CD14-positive monocyte (primary cell): ENCODE measurements at regions not wholly inside any gene's neighbourhood (a gene's known extent, or its start where the extent isn't known, plus 50 kb on each side); places are given as distances from the start of the nearest gene placed in this dataset.

Source experiments
- DNase-seq, 3 donors: peaks; one replicate each; pipeline ENCODE4 v3.0.0-alpha.2; 2011 to 2022
- H2AFZ ChIP-seq: 2 replicates; pipeline ENCODE4 v1.6.0; 2012; ENCODE audit warnings: mild to moderate bottlenecking, low read depth, low read length, inconsistent platforms; ENCODE audit not compliant: insufficient read depth, poor library complexity, severe bottlenecking
- H3K27ac ChIP-seq, 2 donors: 1 replicate in 1 of 2; 2 replicates in 1 of 2; pipeline ENCODE4 v1.5.1; 2012 to 2013; ENCODE audit warnings: low read length in 2 of 2, control low read depth in 1 of 2, inconsistent platforms in 1 of 2, low read depth in 1 of 2, mild to moderate bottlenecking in 1 of 2
- H3K27me3 ChIP-seq, 2 donors: one replicate each; pipeline versions ENCODE4 v1.6.0 to v1.6.1; 2011 to 2013; ENCODE audit warnings: low read length in 2 of 2; ENCODE audit not compliant: control insufficient read depth in 2 of 2, insufficient read depth in 2 of 2
- H3K36me3 ChIP-seq, 2 donors: replicated peaks in 1 of 2; 1 replicate in 1 of 2; 2 replicates in 1 of 2; pipeline versions ENCODE4 v1.5.1 to v1.6.1; 2012 to 2013; ENCODE audit warnings: low read length in 2 of 2, control low read depth in 1 of 2, inconsistent platforms in 1 of 2, mild to moderate bottlenecking in 1 of 2; ENCODE audit not compliant: insufficient read depth in 2 of 2, control insufficient read depth in 1 of 2
- H3K4me1 ChIP-seq, 2 donors: 1 replicate in 1 of 2; 2 replicates in 1 of 2; pipeline versions ENCODE4 v1.5.1 to v1.6.1; 2012 to 2013; ENCODE audit warnings: low read length in 2 of 2, control low read depth in 1 of 2, inconsistent platforms in 1 of 2, mild to moderate bottlenecking in 1 of 2, moderate library complexity in 1 of 2; ENCODE audit not compliant: insufficient read depth in 2 of 2, control insufficient read depth in 1 of 2
- H3K4me2 ChIP-seq: replicated peaks from 2 replicates; pipeline ENCODE3; 2012; ENCODE audit warnings: low read length, moderate library complexity, mild to moderate bottlenecking; ENCODE audit not compliant: poor library complexity, severe bottlenecking; ENCODE audit errors: extremely low read depth
- H3K4me3 ChIP-seq, 3 experiments: fragments of 200-600 bp in 1 of 3; sonication (generic) in 1 of 3; replicated peaks in 1 of 3; 1 replicate in 2 of 3; 2 replicates in 1 of 3; pipeline ENCODE4 v1.5.1; 2011 to 2013; ENCODE audit warnings: low read length in 3 of 3, mild to moderate bottlenecking in 3 of 3, control low read depth in 2 of 3, low read depth in 2 of 3, inconsistent platforms in 1 of 3, moderate library complexity in 1 of 3
- H3K79me2 ChIP-seq: 2 replicates; pipeline ENCODE4 v1.6.0; 2012; ENCODE audit warnings: mild to moderate bottlenecking, control low read depth, inconsistent platforms, low read length, moderate library complexity; ENCODE audit not compliant: insufficient read depth
- H3K9ac ChIP-seq: 2 replicates; pipeline ENCODE4 v1.6.0; 2017; ENCODE audit warnings: low read length, mild to moderate bottlenecking; ENCODE audit not compliant: insufficient read depth, poor library complexity, severe bottlenecking
- H3K9me3 ChIP-seq, 2 donors: replicated peaks in 1 of 2; 1 replicate in 1 of 2; 2 replicates in 1 of 2; pipeline versions ENCODE4 v1.5.1 to v1.6.1; 2012 to 2013; ENCODE audit warnings: low read length in 2 of 2, control low read depth in 1 of 2; ENCODE audit not compliant: control insufficient read depth in 1 of 2, insufficient read depth in 1 of 2
- H4K20me1 ChIP-seq: 2 replicates; pipeline ENCODE4 v1.6.0; 2012; ENCODE audit warnings: mild to moderate bottlenecking, low read length, control low read depth, moderate library complexity; ENCODE audit not compliant: insufficient read depth
- H3K27ac Mint-ChIP-seq, 7 donors: one replicate each; pipeline ENCODE4 v1.8.0; 2020; ENCODE audit warnings: mild to moderate bottlenecking in 7 of 7, mixed read lengths in 7 of 7, moderate library complexity in 6 of 7, inconsistent platforms in 2 of 7
- H3K27me3 Mint-ChIP-seq, 3 donors: one replicate each; pipeline ENCODE4 v1.8.0; 2021 to 2022; ENCODE audit warnings: low read depth in 3 of 3, mild to moderate bottlenecking in 3 of 3, mixed read lengths in 3 of 3, moderate library complexity in 3 of 3, inconsistent platforms in 1 of 3
- H3K36me3 Mint-ChIP-seq, 2 donors: one replicate each; pipeline ENCODE4 v1.8.0; 2020; ENCODE audit warnings: mixed read lengths in 2 of 2, inconsistent platforms in 1 of 2, mild to moderate bottlenecking in 1 of 2
- H3K4me1 Mint-ChIP-seq: one replicate; pipeline ENCODE4 v1.8.0; 2020; ENCODE audit warnings: mild to moderate bottlenecking, mixed read lengths
- H3K4me3 Mint-ChIP-seq, 2 donors: one replicate each; pipeline ENCODE4 v1.8.0; 2020; ENCODE audit warnings: mild to moderate bottlenecking in 2 of 2, mixed read lengths in 2 of 2, moderate library complexity in 1 of 2
- H3K9me3 Mint-ChIP-seq, 7 donors: one replicate each; pipeline ENCODE4 v1.8.0; 2020 to 2022; ENCODE audit warnings: mixed read lengths in 7 of 7, mild to moderate bottlenecking in 6 of 7, moderate library complexity in 6 of 7, inconsistent platforms in 2 of 7
- CTCF ChIP-seq: fragments of 200-600 bp; IDR thresholded peaks from one replicate; pipeline ENCODE4 v1.8.0; 2022; ENCODE audit warnings: antibody characterized with exemption, mild to moderate bottlenecking
- WGBS: methylation state at CpG from one replicate; pipeline ENCODE4 v1.1.5; 2013; ENCODE audit warnings: missing lambda C conversion rate; ENCODE audit not compliant: insufficient coverage; 5-methylcytosine and 5-hydroxymethylcytosine counted together
- intact Hi-C, 2 donors: fragments of 100-400 bp; cut with micrococcal nuclease; formaldehyde crosslinking; loops; one replicate each; pipeline versions ENCODE4 v1.15.0 to v1.15.1; 2023

GRCh38 chr5:112579599-112580170 is 158.0 kb upstream of the APC start:
- peaks cover 0 to 3% (median 3%) of the 10 kb centered on the region in 3 donors for H3K27me3 Mint-ChIP-seq
- 67% methylated on average over 1 of the region's 1 CpG for WGBS

DNA sequence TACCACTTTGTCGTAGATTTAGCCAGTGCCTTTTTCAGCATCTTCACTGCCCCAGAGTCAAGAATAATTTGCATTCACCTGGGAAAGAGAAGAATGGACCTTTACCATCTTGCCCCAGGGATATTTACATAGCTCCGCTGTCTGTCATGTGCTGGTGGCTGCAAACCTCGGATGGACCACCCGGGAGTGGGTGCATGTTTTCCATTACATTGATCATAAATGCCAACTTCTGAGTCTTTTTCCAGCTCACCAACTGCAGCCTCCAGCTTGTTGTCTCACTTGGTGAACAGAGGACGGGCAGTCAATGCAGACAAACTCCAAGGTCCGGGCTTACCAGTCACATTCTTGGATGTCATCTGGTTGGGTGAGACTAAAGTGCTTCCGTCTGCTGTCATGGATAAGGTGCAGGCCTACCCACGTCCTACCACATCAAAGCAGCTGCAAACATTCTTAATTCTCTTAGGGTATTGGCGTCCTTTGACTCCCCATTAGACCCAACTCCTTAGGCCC is 155.8 kb upstream of the APC start:
- no peaks in the 10 kb centered on the region for H3K4me1 Mint-ChIP-seq
- no peak overlapping the region for H3K9ac ChIP-seq
- H3K4me3 Mint-ChIP-seq: no peak overlapping the region
- no peaks in the 10 kb centered on the region for H3K27me3 ChIP-seq
- intact Hi-C loops: no loop called here
- no peak overlapping the region for H3K27ac Mint-ChIP-seq
- H3K27me3 Mint-ChIP-seq: peaks cover under 1 to 7% (median 3%) of the 10 kb centered on the region in 3 donors
- DNase-seq: no peak
- H3K4me2 ChIP-seq: no peak overlapping the region
- no peak for TF ChIP-seq CTCF
- H4K20me1 ChIP-seq: no peaks in the 10 kb centered on the region
- peaks cover 2 to 26% (median 8%) of the 10 kb centered on the region in 7 donors for H3K9me3 Mint-ChIP-seq
- H3K36me3 ChIP-seq: no peaks in the 10 kb centered on the region
- H3K79me2 ChIP-seq: no peaks in the 10 kb centered on the region
- peaks cover 0 to 6% of the 10 kb centered on the region in 2 donors for H3K9me3 ChIP-seq
- no peak overlapping the region for H3K4me3 ChIP-seq
- H2AFZ ChIP-seq: no peak overlapping the region
- H3K27ac ChIP-seq: no peak overlapping the region
- H3K4me1 ChIP-seq: no peaks in the 10 kb centered on the region
- no peaks in the 10 kb centered on the region for H3K36me3 Mint-ChIP-seq
- WGBS: 95% methylated on average over 4 of the region's 9 CpGs

More at GRCh38 chr5:112579599-112580170, 158.0 kb upstream of the APC start:
- Histone ChIP-seq H3K4me3 (no peak overlapping the region), H3K9ac (no peak overlapping the region), H3K27me3 (no peaks in the 10 kb centered on the region), H3K9me3 (no peaks in the 10 kb centered on the region), H3K4me2 (no peak overlapping the region), H2AFZ (no peak overlapping the region), H3K79me2 (no peaks in the 10 kb centered on the region), H4K20me1 (no peaks in the 10 kb centered on the region), H3K27ac (no peak overlapping the region), H3K4me1 (no peaks in the 10 kb centered on the region), H3K36me3 (no peaks in the 10 kb centered on the region)
- no peak for TF ChIP-seq CTCF
- intact Hi-C loops: no loop called here
- Mint-ChIP-seq H3K9me3 (peaks cover 0 to 21% (median 3%) of the 10 kb centered on the region in 7 donors), H3K4me3 (no peak overlapping the region), H3K27ac (no peak overlapping the region), H3K4me1 (no peaks in the 10 kb centered on the region), H3K36me3 (no peaks in the 10 kb centered on the region)
- DNase-seq: no peak
